Caco-2 (cell line): ENCODE measurements at regions not wholly inside any gene's neighbourhood (a gene's known extent, or its start where the extent isn't known, plus 50 kb on each side); places are given as distances from the start of the nearest gene placed in this dataset.

ENCODE experiments used
- BruUV-seq: library from RNA; stranded (reverse); fragments of 400-500 nt; replicated peaks from 2 replicates; lab custom pipeline; 2021; lab: Mats Ljungman, UMichigan
- CTCF ChIA-PET: fragments of 300-600 bp; sonication (Branson Sonifier 250); formaldehyde crosslinking; loops from one replicate; lab custom pipeline; 2022; ENCODE audit warnings: antibody characterized with exemption; lab: Charles Lee
- POLR2A ChIA-PET: fragments of 300-600 bp; sonication (Branson Sonifier 250); formaldehyde crosslinking; loops from one replicate; lab custom pipeline; 2022; ENCODE audit warnings: antibody characterized with exemption; lab: Charles Lee
- DNase-seq, 2 experiments: peaks; one replicate each; pipeline versions ENCODE4 v3.0.0 to v3.0.0-alpha.2; 2020 to 2022
- H3K27me3 ChIP-seq: replicated peaks from 2 replicates; pipeline ENCODE4 v1.6.0; 2011; ENCODE audit warnings: low read length; ENCODE audit not compliant: control insufficient read depth, insufficient read depth
- H3K36me3 ChIP-seq: 2 replicates; pipeline ENCODE4 v1.5.1; 2011; ENCODE audit warnings: low read length; ENCODE audit not compliant: control insufficient read depth, insufficient read depth
- H3K4me1 ChIP-seq: fragments of 250-450 bp; sonication (Bioruptor Pico); 2 replicates; pipeline ENCODE4 v1.5.1; 2020; ENCODE audit warnings: mild to moderate bottlenecking
- H3K4me3 ChIP-seq: 2 replicates; pipeline ENCODE4 v1.5.1; 2011; ENCODE audit warnings: low read depth, mild to moderate bottlenecking, control low read depth, low read length
- H3K9me3 ChIP-seq: fragments of 250-450 bp; sonication (Bioruptor Pico); 2 replicates; pipeline ENCODE4 v1.5.1; 2020; ENCODE audit warnings: mild to moderate bottlenecking, moderate library complexity
- H3K27ac Mint-ChIP-seq: one replicate; pipeline ENCODE4 v1.8.0; 2022; ENCODE audit warnings: mixed read lengths; ENCODE audit not compliant: unreplicated experiment
- H3K27me3 Mint-ChIP-seq: one replicate; pipeline ENCODE4 v1.8.0; 2022; ENCODE audit warnings: mixed read lengths; ENCODE audit not compliant: insufficient read depth, unreplicated experiment
- H3K36me3 Mint-ChIP-seq: one replicate; pipeline ENCODE4 v1.8.0; 2022; ENCODE audit warnings: mild to moderate bottlenecking, mixed read lengths; ENCODE audit not compliant: insufficient read depth, unreplicated experiment
- H3K4me1 Mint-ChIP-seq: one replicate; pipeline ENCODE4 v1.8.0; 2022; ENCODE audit warnings: low read depth, mixed read lengths; ENCODE audit not compliant: unreplicated experiment
- H3K4me3 Mint-ChIP-seq: one replicate; pipeline ENCODE4 v1.8.0; 2022; ENCODE audit warnings: mild to moderate bottlenecking, moderate library complexity, mixed read lengths; ENCODE audit not compliant: unreplicated experiment
- H3K9me3 Mint-ChIP-seq: one replicate; pipeline ENCODE4 v1.8.0; 2022; ENCODE audit warnings: mixed read lengths; ENCODE audit not compliant: unreplicated experiment
- intact Hi-C: fragments of 100-400 bp; cut with micrococcal nuclease; formaldehyde crosslinking; loops from one replicate; pipeline ENCODE4 v1.10.0; 2022; ENCODE audit not compliant: unreplicated experiment
- TF ChIP-seq, protein P1 (sequence below), 2 experiments: fragments of 200-600 bp in 1 of 2; IDR thresholded peaks; 1 replicate in 1 of 2; 2 replicates in 1 of 2; pipeline versions ENCODE4 v1.5.1 to v1.8.0; 2011 to 2022; ENCODE audit warnings: antibody characterized with exemption in 1 of 2, control low read depth in 1 of 2, inconsistent platforms in 1 of 2, low read depth in 1 of 2, low read length in 1 of 2, mild to moderate bottlenecking in 1 of 2, moderate library complexity in 1 of 2; ENCODE audit not compliant: insufficient read depth in 1 of 2, severe bottlenecking in 1 of 2, unreplicated experiment in 1 of 2

- H3K4me1 Mint-ChIP-seq = peaks cover 7% of the 10 kb centered on the region
- ChIA-PET CTCF (interaction anchor here (0.8 to 1.7 kb wide), 6 partner anchors 76 to 470 kb away, joined by 3 to 12 read pairs (median 4); no protein-coding TSS in a partner anchor), POLR2A (no interaction called here)
- Histone ChIP-seq H3K4me1 (no peaks in the 10 kb centered on the region), H3K4me3 (no peak overlapping the region), H3K36me3 (no peaks in the 10 kb centered on the region), H3K27me3 (no peaks in the 10 kb centered on the region), H3K9me3 (no peaks in the 10 kb centered on the region)
- TF ChIP-seq, protein P1, sequence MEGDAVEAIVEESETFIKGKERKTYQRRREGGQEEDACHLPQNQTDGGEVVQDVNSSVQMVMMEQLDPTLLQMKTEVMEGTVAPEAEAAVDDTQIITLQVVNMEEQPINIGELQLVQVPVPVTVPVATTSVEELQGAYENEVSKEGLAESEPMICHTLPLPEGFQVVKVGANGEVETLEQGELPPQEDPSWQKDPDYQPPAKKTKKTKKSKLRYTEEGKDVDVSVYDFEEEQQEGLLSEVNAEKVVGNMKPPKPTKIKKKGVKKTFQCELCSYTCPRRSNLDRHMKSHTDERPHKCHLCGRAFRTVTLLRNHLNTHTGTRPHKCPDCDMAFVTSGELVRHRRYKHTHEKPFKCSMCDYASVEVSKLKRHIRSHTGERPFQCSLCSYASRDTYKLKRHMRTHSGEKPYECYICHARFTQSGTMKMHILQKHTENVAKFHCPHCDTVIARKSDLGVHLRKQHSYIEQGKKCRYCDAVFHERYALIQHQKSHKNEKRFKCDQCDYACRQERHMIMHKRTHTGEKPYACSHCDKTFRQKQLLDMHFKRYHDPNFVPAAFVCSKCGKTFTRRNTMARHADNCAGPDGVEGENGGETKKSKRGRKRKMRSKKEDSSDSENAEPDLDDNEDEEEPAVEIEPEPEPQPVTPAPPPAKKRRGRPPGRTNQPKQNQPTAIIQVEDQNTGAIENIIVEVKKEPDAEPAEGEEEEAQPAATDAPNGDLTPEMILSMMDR (IDR thresholded peaks at IDR 0.05; ENCODE audit: insufficient read depth in 1 of 2, low read depth in 1 of 2, low read length in 1 of 2, severe bottlenecking in 1 of 2, unreplicated experiment in 1 of 2) = peak in 1 of 2 experiments; percentile 46
- BruUV-seq = no TSS peak
- peaks cover 16% of the 10 kb centered on the region for H3K9me3 Mint-ChIP-seq
- peak in 1 of 2 experiments; percentile 5 for DNase-seq
- no peaks in the 10 kb centered on the region for H3K27me3 Mint-ChIP-seq
- intact Hi-C loops = loop anchor here (1.0 to 2.0 kb wide), 2 partner anchors 77 to 115 kb away; no protein-coding TSS in a partner anchor
- H3K27ac Mint-ChIP-seq = no peak overlapping the region
- no peaks in the 10 kb centered on the region for H3K36me3 Mint-ChIP-seq
- no peak overlapping the region for H3K4me3 Mint-ChIP-seq
Measured at GRCh38 chrX:49761481-49761880, 65.7 kb upstream of the PAGE1 start.

GRCh38 chrX:49760290-49760890, 64.6 kb upstream of the PAGE1 start:
- no peaks in the 10 kb centered on the region for H3K27me3 ChIP-seq
- H3K4me3 ChIP-seq = no peak overlapping the region
- Mint-ChIP-seq H3K27me3 (no peaks in the 10 kb centered on the region), H3K4me3 (no peak overlapping the region), H3K4me1 (peaks cover 7% of the 10 kb centered on the region), H3K9me3 (peaks cover 16% of the 10 kb centered on the region), H3K27ac (no peak overlapping the region), H3K36me3 (no peaks in the 10 kb centered on the region)
- intact Hi-C loops = loop anchor here (2.0 kb wide), 1 partner anchor 116 kb away; no protein-coding TSS in a partner anchor
- no peaks in the 10 kb centered on the region for H3K4me1 ChIP-seq
- TF ChIP-seq, protein P1 (IDR thresholded peaks at IDR 0.05; ENCODE audit: insufficient read depth in 1 of 2, low read depth in 1 of 2, low read length in 1 of 2, severe bottlenecking in 1 of 2, unreplicated experiment in 1 of 2) = no peak
- DNase-seq = no peak
- no peaks in the 10 kb centered on the region for H3K36me3 ChIP-seq
- no peaks in the 10 kb centered on the region for H3K9me3 ChIP-seq
- CTCF ChIA-PET = interaction anchor here (1.4 kb wide), 1 partner anchor 152 kb away, joined by 5 read pairs; no protein-coding TSS in a partner anchor
- POLR2A ChIA-PET = no interaction called here
- no TSS peak for BruUV-seq

DNA sequence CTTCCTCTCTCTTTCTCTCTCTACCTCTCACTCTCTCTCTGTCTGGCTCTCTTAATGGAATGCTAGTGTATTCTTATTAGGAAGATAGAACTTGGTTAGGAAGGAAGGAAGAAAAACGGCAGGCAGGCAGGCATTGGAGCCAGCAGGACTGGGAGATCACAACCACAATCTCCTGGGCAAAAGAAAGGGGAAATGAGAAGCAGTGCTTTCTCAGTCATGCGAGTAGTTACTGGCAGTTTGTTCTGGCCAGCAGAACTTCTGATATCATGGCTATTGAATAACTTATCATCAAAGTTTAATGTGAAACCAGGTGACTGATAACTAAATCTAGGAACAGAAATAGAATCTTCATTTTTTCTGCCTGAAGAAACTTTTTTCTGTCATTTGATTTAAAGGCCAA, 60.9 kb upstream of the PAGE1 start:
- H3K36me3 Mint-ChIP-seq = no peaks in the 10 kb centered on the region
- no peaks in the 10 kb centered on the region for H3K27me3 Mint-ChIP-seq
- H3K36me3 ChIP-seq = no peaks in the 10 kb centered on the region
- POLR2A ChIA-PET = no interaction called here
- no peak overlapping the region for H3K27ac Mint-ChIP-seq
- TF ChIP-seq, protein P1 (IDR thresholded peaks at IDR 0.05; ENCODE audit: insufficient read depth in 1 of 2, low read depth in 1 of 2, low read length in 1 of 2, severe bottlenecking in 1 of 2, unreplicated experiment in 1 of 2) = no peak
- H3K27me3 ChIP-seq = no peaks in the 10 kb centered on the region
- peaks cover 9% of the 10 kb centered on the region for H3K9me3 Mint-ChIP-seq
- no peak overlapping the region for H3K4me3 Mint-ChIP-seq
- no peak overlapping the region for H3K4me3 ChIP-seq
- CTCF ChIA-PET = no interaction called here
- intact Hi-C loops = loop anchor here (10.0 kb wide), 1 partner anchor 462 kb away; no protein-coding TSS in a partner anchor
- no peaks in the 10 kb centered on the region for H3K9me3 ChIP-seq
- DNase-seq = no peak
- no peaks in the 10 kb centered on the region for H3K4me1 ChIP-seq
- BruUV-seq = no TSS peak
- no peaks in the 10 kb centered on the region for H3K4me1 Mint-ChIP-seq
